ENCODE measurements at regions not wholly inside any gene's neighbourhood (a gene's known extent, or its start where the extent isn't known, plus 50 kb on each side); places are given as distances from the start of the nearest gene placed in this dataset.

GRCh38 chr22:49334976-49335375 lies 492.7 kb downstream of the BRD1 start:
- no peak for DNase-seq

GRCh38 chr22:49334449-49334789 lies 493.3 kb downstream of the BRD1 start:
- DNase-seq = no peak

DNA sequence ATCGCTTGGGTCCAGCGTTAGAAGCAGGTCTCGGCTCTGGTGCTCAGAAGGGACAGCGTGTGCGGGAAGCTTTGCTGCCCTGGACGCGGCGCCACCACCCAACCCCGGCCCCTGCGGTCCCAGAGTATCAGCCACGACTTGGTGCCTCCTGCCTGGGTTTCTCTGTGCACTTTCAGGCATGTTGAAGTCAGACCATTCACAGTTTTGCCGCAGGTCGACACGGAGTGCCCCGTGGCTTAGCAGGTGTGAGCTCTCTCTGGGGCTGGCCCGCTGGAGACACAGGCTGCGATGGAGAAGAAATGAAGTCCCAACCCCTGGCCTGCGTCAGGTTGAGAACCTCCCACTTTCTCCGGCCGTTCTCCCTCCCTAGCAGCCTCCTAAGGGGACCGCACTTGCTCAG lies 494.5 kb downstream of the BRD1 start:
- DNase-seq = no peak

- no peak for DNase-seq
These were observed 495.0 kb downstream of the BRD1 start for GRCh38 chr22:49332691-49333090.

- DNase-seq = no peak
These were observed 495.8 kb downstream of the BRD1 start for GRCh38 chr22:49331878-49332277.

DNA sequence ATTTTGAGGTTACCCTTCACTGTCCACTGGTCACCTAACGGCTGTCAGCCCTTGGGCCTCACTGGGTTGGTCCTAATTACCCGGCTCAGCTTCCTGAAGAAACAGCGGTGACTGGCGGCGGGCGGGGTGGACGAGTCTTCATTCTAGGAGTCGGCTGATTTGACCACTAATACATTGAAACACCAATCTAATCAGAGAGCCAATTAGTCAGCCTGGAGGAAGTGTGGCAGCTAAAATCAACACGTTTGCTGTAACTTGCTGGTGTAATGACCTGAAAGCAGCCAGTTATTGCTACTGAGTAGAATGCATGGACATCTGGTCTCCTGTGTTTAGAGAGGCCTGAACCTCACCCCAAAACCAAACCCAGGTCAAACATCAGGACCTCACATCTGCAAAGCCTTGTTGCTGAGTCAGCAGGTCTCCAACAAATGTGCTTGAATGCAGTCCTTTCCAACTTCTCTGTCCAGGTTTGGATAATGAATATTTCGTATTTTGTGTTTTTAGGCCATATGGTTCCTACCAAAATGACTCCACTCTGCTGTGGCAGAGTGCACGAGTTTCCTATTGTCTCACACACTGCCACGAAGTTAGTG lies 496.4 kb downstream of the BRD1 start:
- DNase-seq = no peak

GRCh38 chr22:49330421-49331222 lies 497.1 kb downstream of the BRD1 start:
- no peak for DNase-seq

DNA sequence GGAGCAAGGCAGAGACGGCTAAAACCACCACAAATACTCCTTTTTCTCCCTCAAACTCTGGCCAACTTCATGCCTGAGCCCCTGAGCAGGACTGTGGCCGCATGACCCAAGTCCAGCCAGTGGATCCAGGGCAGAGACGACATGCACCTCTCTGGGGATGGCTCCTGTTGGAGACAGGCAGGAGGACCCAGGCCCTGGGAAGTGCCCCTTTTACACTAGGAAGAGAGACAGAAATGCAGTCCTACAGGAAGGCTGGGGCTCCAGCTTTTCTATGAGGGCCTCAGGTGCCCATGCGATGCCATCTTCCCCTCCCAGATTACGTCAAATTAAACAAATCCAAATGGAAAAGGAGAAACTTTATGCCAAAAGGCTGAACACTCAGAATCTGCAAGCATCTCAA lies 498.0 kb downstream of the BRD1 start:
- no peak for DNase-seq

DNA sequence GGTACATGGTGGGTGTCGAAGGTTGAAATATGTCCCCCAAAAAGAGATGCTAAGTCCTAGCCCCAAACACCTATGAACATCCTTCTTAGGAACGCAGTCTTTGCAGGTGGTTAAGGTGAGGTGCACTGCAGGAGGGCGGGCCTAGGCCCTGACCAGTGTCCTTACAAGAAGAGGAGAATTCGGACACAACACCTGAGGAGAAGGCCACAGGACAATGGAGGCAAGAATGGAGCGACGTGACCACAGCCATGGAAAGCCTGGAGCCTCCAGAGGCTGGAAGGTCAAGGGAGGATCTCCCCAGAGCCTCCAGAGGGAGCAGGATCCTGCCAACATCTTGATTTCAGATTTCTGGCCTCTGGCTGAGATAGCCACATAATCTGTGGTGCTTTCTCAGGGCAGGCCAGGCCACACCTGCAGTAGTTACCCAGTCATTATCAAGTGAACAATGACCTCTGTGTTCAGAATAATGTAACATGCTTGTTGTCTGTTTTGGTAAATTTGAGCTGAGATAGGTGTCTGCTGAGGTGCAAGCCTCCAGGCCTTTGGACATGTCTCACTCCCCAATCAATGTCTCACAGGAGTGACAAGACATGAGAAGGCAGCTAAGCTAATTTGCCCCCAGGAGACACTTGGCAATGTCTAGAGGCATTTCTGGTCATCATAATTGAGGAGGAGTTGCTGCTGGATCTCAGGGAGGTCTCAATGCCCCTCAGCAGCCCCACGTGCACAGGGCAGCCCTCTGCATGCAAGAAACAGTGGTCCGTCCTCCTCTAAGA lies 498.9 kb downstream of the BRD1 start:
- DNase-seq = no peak

GRCh38 chr22:49328118-49328475 lies 499.6 kb downstream of the BRD1 start:
- DNase-seq = no peak

DNA sequence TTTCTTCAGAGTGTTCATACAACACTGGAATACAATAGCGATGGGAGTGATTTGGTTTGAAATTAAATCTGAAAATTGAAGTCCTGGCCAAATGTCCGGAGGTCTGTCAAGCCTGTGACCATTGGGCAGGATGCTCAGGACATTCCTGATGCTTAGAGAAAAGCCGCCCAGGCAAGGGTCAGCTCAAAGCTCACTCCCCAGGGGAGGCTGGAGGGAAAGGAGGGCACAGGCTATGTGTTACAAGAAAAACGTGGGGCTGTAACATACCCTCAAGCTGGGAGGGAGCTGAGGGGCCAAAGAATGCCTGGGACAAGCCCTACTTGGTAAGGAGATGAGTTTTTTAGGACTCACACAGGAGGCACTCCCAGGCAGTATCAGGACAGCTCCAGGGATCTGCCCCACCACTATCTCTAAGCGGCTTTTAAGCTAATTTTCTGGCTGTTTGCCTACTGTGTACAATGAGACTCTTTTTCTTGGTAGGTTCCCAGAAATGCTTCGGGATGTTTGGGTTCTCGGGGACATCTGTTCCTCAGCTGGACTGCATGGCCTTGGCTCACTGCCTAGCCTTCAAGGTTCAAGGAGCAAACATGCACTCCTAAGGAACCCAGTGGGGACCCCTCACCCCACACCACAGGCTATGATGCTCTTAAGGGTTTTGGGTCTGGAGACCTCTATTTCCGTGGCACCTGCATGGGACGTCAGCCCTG lies 500.1 kb downstream of the BRD1 start:
- DNase-seq = no peak

- no peak for DNase-seq
These were observed 501.1 kb downstream of the BRD1 start for GRCh38 chr22:49326558-49326957.

GRCh38 chr22:49325531-49326395 lies 501.9 kb downstream of the BRD1 start:
- DNase-seq = no peak

DNA sequence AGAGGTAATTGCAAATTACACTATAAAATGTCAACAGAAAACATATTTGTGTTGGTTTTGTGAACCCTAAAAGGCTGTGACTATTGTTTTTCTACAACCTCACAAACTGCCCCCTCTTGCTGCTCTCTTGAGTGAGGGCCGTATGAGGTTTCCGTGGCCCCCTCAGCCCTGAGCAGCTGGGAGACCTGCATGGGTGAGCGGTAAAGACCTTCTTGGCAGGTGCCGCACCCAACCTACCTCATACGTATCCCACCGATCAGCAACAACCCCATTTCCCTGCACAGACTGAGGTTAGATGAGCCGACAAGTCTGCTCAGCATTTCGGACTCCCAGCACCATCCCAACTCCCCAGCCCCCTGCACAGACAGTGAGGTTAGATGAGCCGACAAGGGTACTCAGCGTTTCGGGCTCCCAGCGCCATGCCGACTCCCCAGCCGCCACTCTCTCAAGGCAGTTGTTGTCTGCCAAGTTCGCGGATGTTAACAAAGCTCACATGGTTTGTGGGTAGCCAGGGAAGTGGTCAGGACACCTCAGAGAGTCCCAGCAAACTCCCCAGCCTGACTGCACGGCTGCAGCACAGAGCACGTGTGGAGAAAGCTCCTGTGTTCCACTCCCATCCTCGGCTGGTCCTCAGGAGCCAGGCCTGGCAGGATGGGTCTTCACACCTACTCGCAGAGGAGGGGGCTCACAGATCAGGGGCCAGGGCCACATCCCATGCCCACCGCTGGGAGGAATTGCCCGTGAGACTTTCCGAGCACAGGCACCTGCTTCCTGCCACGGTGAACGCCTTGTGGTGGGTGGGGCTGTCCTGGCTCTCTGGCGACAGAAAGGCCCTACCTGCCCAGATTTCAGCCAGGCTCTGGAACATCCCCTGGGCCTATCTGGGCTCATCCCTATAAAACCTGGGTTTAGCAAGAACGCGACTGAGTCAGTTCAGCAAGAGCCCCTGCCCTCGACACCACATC lies 502.9 kb downstream of the BRD1 start:
- no peak for DNase-seq

GRCh38 chr22:49323751-49324415 lies 503.8 kb downstream of the BRD1 start:
- no peak for DNase-seq

- DNase-seq = no peak
These were observed 504.6 kb downstream of the BRD1 start for GRCh38 chr22:49322861-49323622.

GRCh38 chr22:49322231-49322630 lies 505.4 kb downstream of the BRD1 start:
- no peak for DNase-seq

DNA sequence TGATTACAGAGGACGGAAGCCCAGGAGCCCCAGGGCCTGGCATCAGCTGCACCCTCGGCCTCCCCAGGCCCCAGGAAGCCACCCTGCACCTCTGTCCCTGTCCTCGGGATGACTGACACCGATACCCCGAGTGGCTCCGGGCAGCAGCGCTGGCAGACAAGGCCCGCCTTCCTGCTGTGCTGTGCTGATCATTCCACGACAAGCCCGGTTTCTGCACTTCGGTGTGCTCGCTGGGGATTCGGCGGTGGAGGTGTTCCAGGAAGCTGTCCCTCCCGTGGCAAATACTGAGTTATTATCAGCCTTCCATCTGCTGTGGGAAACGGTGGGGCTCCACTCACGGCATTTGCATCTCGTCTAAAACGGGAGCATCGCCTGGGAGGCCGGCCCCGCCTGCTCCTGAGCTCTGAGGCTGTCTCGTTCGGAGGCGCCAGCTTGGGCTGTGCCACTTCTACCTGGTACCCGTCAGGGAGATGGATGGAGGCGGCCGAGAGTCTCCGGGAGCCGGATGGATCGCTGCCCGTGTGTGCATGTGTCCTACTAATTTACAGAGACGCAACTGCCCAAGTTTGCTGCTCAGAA lies 506.1 kb downstream of the BRD1 start:
- DNase-seq = no peak
